H9 (cell line): ENCODE measurements at regions not wholly inside any gene's neighbourhood (a gene's known extent, or its start where the extent isn't known, plus 50 kb on each side); places are given as distances from the start of the nearest gene placed in this dataset.

Source experiments
- DNase-seq: peaks from one replicate; pipeline ENCODE4 v3.0.0-alpha.2; 2017
- H2AFZ ChIP-seq: one replicate; pipeline ENCODE4 v1.6.1; 2013; ENCODE audit warnings: mild to moderate bottlenecking, low read length, control low read depth, moderate library complexity
- H2AK5ac ChIP-seq: 2 replicates; pipeline ENCODE4 v1.6.1; 2013; ENCODE audit warnings: low read length, control low read depth, mixed read lengths; ENCODE audit not compliant: insufficient read length
- H2BK120ac ChIP-seq: one replicate; pipeline ENCODE4 v1.6.1; 2013; ENCODE audit warnings: low read depth, mild to moderate bottlenecking, low read length, control low read depth, inconsistent platforms; ENCODE audit not compliant: poor library complexity, severe bottlenecking
- H2BK12ac ChIP-seq: 2 replicates; pipeline ENCODE4 v1.6.1; 2013; ENCODE audit warnings: low read length, control low read depth, mixed read lengths, low read depth; ENCODE audit not compliant: insufficient read length
- H2BK15ac ChIP-seq: 2 replicates; pipeline ENCODE4 v1.6.1; 2013; ENCODE audit warnings: low read depth, low read length, control low read depth
- H2BK20ac ChIP-seq: one replicate; pipeline ENCODE4 v1.6.1; 2013; ENCODE audit warnings: low read depth, mild to moderate bottlenecking, low read length, control low read depth, inconsistent platforms; ENCODE audit not compliant: poor library complexity, severe bottlenecking
- H2BK5ac ChIP-seq: 2 replicates; pipeline ENCODE4 v1.6.1; 2013; ENCODE audit warnings: low read length, control low read depth, mixed read lengths; ENCODE audit not compliant: insufficient read length
- H3K14ac ChIP-seq: 2 replicates; pipeline ENCODE4 v1.6.1; 2013; ENCODE audit warnings: low read length, control low read depth; ENCODE audit not compliant: insufficient read depth
- H3K18ac ChIP-seq: 2 replicates; pipeline ENCODE4 v1.6.1; 2013; ENCODE audit warnings: low read depth, mild to moderate bottlenecking, mixed read lengths, low read length, control low read depth; ENCODE audit not compliant: insufficient read length
- H3K23ac ChIP-seq: 2 replicates; pipeline ENCODE4 v1.6.1; 2013; ENCODE audit warnings: low read length, control low read depth, mixed read lengths, low read depth; ENCODE audit not compliant: insufficient read length
- H3K23me2 ChIP-seq: 2 replicates; pipeline ENCODE4 v1.6.1; 2013; ENCODE audit warnings: low read depth, mild to moderate bottlenecking, mixed read lengths, low read length, control low read depth; ENCODE audit not compliant: insufficient read length, poor library complexity, severe bottlenecking
- H3K27ac ChIP-seq: 2 replicates; pipeline ENCODE4 v1.5.1; 2013; ENCODE audit warnings: low read length, control low read depth, mixed read lengths, low read depth; ENCODE audit not compliant: insufficient read length
- H3K27me3 ChIP-seq: 2 replicates; pipeline ENCODE4 v1.6.1; 2013; ENCODE audit warnings: low read length, control low read depth, inconsistent platforms; ENCODE audit not compliant: insufficient read depth
- H3K4ac ChIP-seq: 2 replicates; pipeline ENCODE4 v1.6.1; 2013; ENCODE audit warnings: low read depth, mild to moderate bottlenecking, control low read depth, inconsistent platforms, low read length, moderate library complexity
- H3K4me1 ChIP-seq: 2 replicates; pipeline ENCODE4 v1.6.1; 2013; ENCODE audit warnings: low read length, control low read depth, inconsistent platforms; ENCODE audit not compliant: insufficient read depth
- H3K4me2 ChIP-seq: 2 replicates; pipeline ENCODE4 v1.6.1; 2013; ENCODE audit warnings: low read length, control low read depth, mixed read lengths; ENCODE audit not compliant: insufficient read length, insufficient read depth
- H3K56ac ChIP-seq: 2 replicates; pipeline ENCODE4 v1.6.1; 2013; ENCODE audit warnings: low read depth, mild to moderate bottlenecking, mixed read lengths, low read length, control low read depth; ENCODE audit not compliant: insufficient read length
- H3K79me1 ChIP-seq: 2 replicates; pipeline ENCODE4 v1.6.1; 2013; ENCODE audit warnings: low read depth, mild to moderate bottlenecking, moderate library complexity, low read length, control low read depth, inconsistent platforms; ENCODE audit not compliant: insufficient read depth, poor library complexity, severe bottlenecking
- H3K79me2 ChIP-seq: 2 replicates; pipeline ENCODE4 v1.6.1; 2013; ENCODE audit warnings: low read length, control low read depth, inconsistent platforms; ENCODE audit not compliant: insufficient read depth
- H3K9ac ChIP-seq: 2 replicates; pipeline ENCODE4 v1.6.1; 2013; ENCODE audit warnings: low read length, control low read depth, mixed read lengths; ENCODE audit not compliant: insufficient read length; ENCODE audit errors: extremely low read depth
- H3K9me3 ChIP-seq: one replicate; pipeline ENCODE4 v1.6.1; 2013; ENCODE audit warnings: low read depth, low read length, inconsistent platforms; ENCODE audit not compliant: control insufficient read depth
- H3T11ph ChIP-seq: one replicate; pipeline ENCODE4 v1.6.1; 2013; ENCODE audit warnings: mild to moderate bottlenecking, low read length, control low read depth, inconsistent platforms
- H4K20me1 ChIP-seq: one replicate; pipeline ENCODE4 v1.6.1; 2013; ENCODE audit not compliant: control insufficient read depth, insufficient read length, insufficient read depth
- H4K5ac ChIP-seq: 2 replicates; pipeline ENCODE4 v1.6.1; 2013; ENCODE audit warnings: low read depth, mild to moderate bottlenecking, mixed read lengths, low read length, control low read depth; ENCODE audit not compliant: insufficient read length
- H4K8ac ChIP-seq: replicated peaks from 2 replicates; pipeline ENCODE4 v1.6.1; 2013; ENCODE audit warnings: low read length, control low read depth, mixed read lengths, low read depth; ENCODE audit not compliant: insufficient read length
- H4K91ac ChIP-seq: 2 replicates; pipeline ENCODE4 v1.6.1; 2013; ENCODE audit warnings: low read depth, mild to moderate bottlenecking, moderate library complexity, mixed read lengths, low read length, control low read depth; ENCODE audit not compliant: insufficient read length
- H3K27ac Mint-ChIP-seq, 3 experiments: 2 replicates in 2 of 3; 3 replicates in 1 of 3; pipeline ENCODE4 v1.8.0; 2020 to 2021; ENCODE audit warnings: mixed read lengths in 3 of 3, mild to moderate bottlenecking in 1 of 3, moderate library complexity in 1 of 3
- H3K27me3 Mint-ChIP-seq: 2 replicates; pipeline ENCODE4 v1.8.0; 2021; ENCODE audit warnings: low read depth, mild to moderate bottlenecking, moderate library complexity, mixed read lengths
- H3K36me3 Mint-ChIP-seq, 3 experiments: 2 replicates in 2 of 3; 3 replicates in 1 of 3; pipeline ENCODE4 v1.8.0; 2020 to 2021; ENCODE audit warnings: low read depth in 3 of 3, mixed read lengths in 3 of 3; ENCODE audit not compliant: insufficient read depth in 1 of 3
- H3K4me1 Mint-ChIP-seq, 2 experiments: 2 replicates each; pipeline ENCODE4 v1.8.0; 2020; ENCODE audit warnings: mixed read lengths in 2 of 2
- H3K4me3 Mint-ChIP-seq, 2 experiments: 2 replicates in 1 of 2; 3 replicates in 1 of 2; pipeline ENCODE4 v1.8.0; 2020 to 2021; ENCODE audit warnings: mild to moderate bottlenecking in 2 of 2, mixed read lengths in 2 of 2, moderate library complexity in 1 of 2
- H3K9me3 Mint-ChIP-seq, 2 experiments: 2 replicates in 1 of 2; 3 replicates in 1 of 2; pipeline ENCODE4 v1.8.0; 2020; ENCODE audit warnings: mild to moderate bottlenecking in 2 of 2, mixed read lengths in 2 of 2, moderate library complexity in 1 of 2
- CTCF ChIP-seq: fragments of 200-600 bp; sonication (generic); conservative IDR thresholded peaks from 3 replicates; pipeline ENCODE4 v1.8.0; 2021; ENCODE audit warnings: antibody characterized with exemption, mild to moderate bottlenecking
- whole genome bisulfite sequencing: extraction: QIAGEN DNeasy Blood & Tissue Kit; methylation state at CpG from one replicate; pipeline ENCODE4 v1.1.7; 2013; ENCODE audit warnings: missing lambda C conversion rate, low lambda C conversion rate, mixed read lengths; ENCODE audit not compliant: insufficient read length; ENCODE audit errors: extremely low coverage; 5-methylcytosine and 5-hydroxymethylcytosine counted together

GRCh38 chr15:62644889-62645742, 397.4 kb upstream of the TPM1 start:
- Histone ChIP-seq H3K27me3 (no peaks in the 10 kb centered on the region), H3K9ac (no peak overlapping the region), H4K91ac (no peak overlapping the region), H4K5ac (no peak overlapping the region), H3K23ac (no peak overlapping the region), H3K4ac (no peak overlapping the region), H3K14ac (no peak overlapping the region; the same call in 1 of the 2 replicates), H4K20me1 (no peaks in the 10 kb centered on the region), H2BK120ac (no peak overlapping the region), H3K56ac (no peak overlapping the region), H3T11ph (no peak overlapping the region), H3K18ac (no peak overlapping the region), H3K4me2 (no peak overlapping the region), H4K8ac (no peak overlapping the region), H2BK15ac (no peak overlapping the region), H2AFZ (no peak overlapping the region), H2BK12ac (no peak overlapping the region), H2BK20ac (no peak overlapping the region), H3K27ac (no peak overlapping the region), H2BK5ac (no peak overlapping the region), H3K79me1 (no peaks in the 10 kb centered on the region), H3K23me2 (no peaks in the 10 kb centered on the region), H3K79me2 (no peaks in the 10 kb centered on the region), H3K9me3 (no peaks in the 10 kb centered on the region), H3K4me1 (peaks cover 4% of the 10 kb centered on the region; the same call in 1 of the 2 replicates), H2AK5ac (no peak overlapping the region)
- H3K27me3 Mint-ChIP-seq: no peaks in the 10 kb centered on the region
- H3K27ac Mint-ChIP-seq: peak overlapping the region in 1 of 3 experiments; percentile 74; a peak in 2 of 7 replicates
- no CpG with 5 or more reads among the region's 15 CpGs for WGBS
- TF ChIP-seq CTCF: no peak
- H3K9me3 Mint-ChIP-seq: no peaks in the 10 kb centered on the region
- H3K36me3 Mint-ChIP-seq: peaks cover 0 to 4% (median 0%) of the 10 kb centered on the region in 3 experiments; a peak in 2 of 7 replicates
- H3K4me3 Mint-ChIP-seq: no peak overlapping the region
- H3K4me1 Mint-ChIP-seq: peaks cover 22 to 24% of the 10 kb centered on the region in 2 experiments
- DNase-seq: no peak
